Body of pancreas (tissue), 4 donors: ENCODE measurements at regions not wholly inside any gene's neighbourhood (a gene's known extent, or its start where the extent isn't known, plus 50 kb on each side); places are given as distances from the start of the nearest gene placed in this dataset. TPM values are rescaled to one million over a fixed set of nuclear protein-coding genes. Genes with fewer than 3 reads are reported as not detected.

Source experiments
- ATAC-seq: fragments of 150-250 bp; one replicate; pipeline ENCODE4 v1.9.1; 2016
- DNase-seq, 4 donors: peaks; one replicate each; pipeline ENCODE4 v3.0.0-alpha.2; 2019
- H3K27ac ChIP-seq, 4 donors: fragments of 200-600 bp; sonication (generic); 1 replicate in 3 of 4; 2 replicates in 1 of 4; pipeline versions ENCODE4 v1.5.1 to v1.6.1; 2016 to 2019; ENCODE audit warnings: mild to moderate bottlenecking in 1 of 4, mixed read lengths in 1 of 4, moderate library complexity in 1 of 4
- H3K27me3 ChIP-seq, 2 donors: fragments of 200-600 bp; sonication (generic); one replicate each; pipeline ENCODE4 v1.6.0; 2016; ENCODE audit warnings: mild to moderate bottlenecking in 1 of 2
- H3K36me3 ChIP-seq, 2 donors: fragments of 200-600 bp; sonication (generic); replicated peaks in 1 of 2; 2 replicates each; pipeline ENCODE4 v1.5.1; 2016; ENCODE audit warnings: low read depth in 2 of 2; ENCODE audit not compliant: insufficient read depth in 1 of 2
- H3K4me1 ChIP-seq: fragments of 200-600 bp; sonication (generic); one replicate; pipeline ENCODE4 v1.6.0; 2016
- H3K4me3 ChIP-seq, 2 donors: fragments of 200-600 bp; sonication (generic); 1 replicate in 1 of 2; 2 replicates in 1 of 2; pipeline ENCODE4 v1.5.1; 2016 to 2019
- H3K9me3 ChIP-seq, 3 donors: fragments of 200-600 bp; sonication (generic); 1 replicate in 2 of 3; 2 replicates in 1 of 3; pipeline ENCODE4 v1.5.1; 2016
- CTCF ChIP-seq, 7 experiments: fragments of 450-650 bp in 4 of 7; fragments of 200-600 bp in 3 of 7; sonication (generic) in 3 of 7; IDR thresholded peaks; one replicate each; pipeline ENCODE4 v1.5.1; 2016 to 2019; ENCODE audit warnings: antibody characterized with exemption in 7 of 7
- POLR2A ChIP-seq, 3 donors: fragments of 450-650 bp; IDR thresholded peaks; one replicate each; pipeline ENCODE4 v1.6.1; 2016; ENCODE audit warnings: antibody characterized with exemption in 3 of 3, mild to moderate bottlenecking in 2 of 3
- WGBS, 2 donors: methylation state at CpG; one replicate each; pipeline ENCODE4 v1.1.5; 2017; 5-methylcytosine and 5-hydroxymethylcytosine counted together
- intact Hi-C: fragments of 100-400 bp; cut with DNase I; formaldehyde crosslinking; loops from one replicate; pipeline ENCODE4 v1.15.1; 2023
- small RNA-seq: library from RNA; depleted of rRNA; stranded (forward); fragments of <200 nt; gene quantifications from one replicate; pipeline ENCODE3, GENCODE V24; 2016

- Histone ChIP-seq H3K27ac (no peak overlapping the region), H3K4me3 (no peak overlapping the region), H3K4me1 (peaks cover 19% of the 10 kb centered on the region), H3K9me3 (no peaks in the 10 kb centered on the region), H3K27me3 (no peaks in the 10 kb centered on the region), H3K36me3 (no peaks in the 10 kb centered on the region)
- peak in 1 of 7 experiments; percentile 10 for TF ChIP-seq CTCF (IDR thresholded peaks at IDR 0.05)
- TF ChIP-seq POLR2A (IDR thresholded peaks at IDR 0.05) = no peak
- DNase-seq = peak in 2 of 4 donors; percentile 11 to 33
- intact Hi-C loops = no loop called here
- 61% methylated on average over 9 of the region's 9 CpGs; no CpG with 5 or more reads in 1 of the 2 donors for WGBS, 2 donors
- no peak for ATAC-seq
These were observed 54.5 kb upstream of the CHRNA7 start for GRCh38 chr15:31975830-31976229.

- no peak for TF ChIP-seq CTCF (IDR thresholded peaks at IDR 0.05)
- no peak for TF ChIP-seq POLR2A (IDR thresholded peaks at IDR 0.05)
- Histone ChIP-seq H3K9me3 (no peaks in the 10 kb centered on the region), H3K4me3 (no peak overlapping the region), H3K4me1 (peaks cover 19% of the 10 kb centered on the region), H3K27ac (no peak overlapping the region), H3K36me3 (no peaks in the 10 kb centered on the region), H3K27me3 (no peaks in the 10 kb centered on the region)
- DNase-seq (no peak), ATAC-seq (no peak)
- intact Hi-C loops = no loop called here
- WGBS, 2 donors = 45 to 46% methylated on average over 5 to 8 of the region's 8 CpGs
These were observed 53.2 kb upstream of the CHRNA7 start for GRCh38 chr15:31977138-31977537.

GRCh38 chr15:31977812-31978661 lies 52.3 kb upstream of the CHRNA7 start:
- ATAC-seq (peak; percentile 66), DNase-seq (peak; percentile 58 to 76 (median 68))
- intact Hi-C loops = no loop called here
- Histone ChIP-seq H3K9me3 (no peaks in the 10 kb centered on the region), H3K4me3 (no peak overlapping the region), H3K27me3 (no peaks in the 10 kb centered on the region), H3K27ac (no peak overlapping the region), H3K4me1 (peaks cover 19% of the 10 kb centered on the region), H3K36me3 (no peaks in the 10 kb centered on the region)
- 25 to 39% methylated on average over 14 to 22 of the region's 22 CpGs for WGBS, 2 donors
- TF ChIP-seq POLR2A (IDR thresholded peaks at IDR 0.05) (no peak), CTCF (IDR thresholded peaks at IDR 0.05) (peak; percentile 77 to 86 (median 82))

Small RNA genes lying in the stretch of these regions (small RNA-seq; reads per million reads assigned to genes)
- gene AC026951.2 = not detected
- gene RF00425 = not detected
